Nephron (organoid): ENCODE measurements at regions not wholly inside any gene's neighbourhood (a gene's known extent, or its start where the extent isn't known, plus 50 kb on each side); places are given as distances from the start of the nearest gene placed in this dataset.

Experiments
- H3K27ac Mint-ChIP-seq, 3 experiments: 2 replicates each; pipeline ENCODE4 v1.8.0; 2020; ENCODE audit warnings: mixed read lengths in 3 of 3, mild to moderate bottlenecking in 2 of 3, moderate library complexity in 1 of 3
- H3K27me3 Mint-ChIP-seq: 2 replicates; pipeline ENCODE4 v1.8.0; 2021; ENCODE audit warnings: low read depth, mild to moderate bottlenecking, moderate library complexity, mixed read lengths
- H3K36me3 Mint-ChIP-seq: 2 replicates; pipeline ENCODE4 v1.8.0; 2020; ENCODE audit warnings: low read depth, mixed read lengths
- H3K4me1 Mint-ChIP-seq: 2 replicates; pipeline ENCODE4 v1.8.0; 2020; ENCODE audit warnings: mixed read lengths
- H3K4me3 Mint-ChIP-seq, 3 experiments: 2 replicates each; pipeline ENCODE4 v1.8.0; 2020; ENCODE audit warnings: mild to moderate bottlenecking in 3 of 3, mixed read lengths in 3 of 3, moderate library complexity in 2 of 3
- H3K9me3 Mint-ChIP-seq: 2 replicates; pipeline ENCODE4 v1.8.0; 2020; ENCODE audit warnings: mixed read lengths
- TF ChIP-seq, protein P1 (sequence below), 3 experiments: fragments of 200-600 bp; sonication (generic); IDR thresholded peaks; one replicate each; pipeline ENCODE4 v1.5.0; 2021; ENCODE audit warnings: antibody characterized with exemption in 3 of 3; ENCODE audit not compliant: unreplicated experiment in 3 of 3

GRCh38 chr1:96361961-96362360 is 359.6 kb upstream of the PTBP2 start:
- peaks cover 37% of the 10 kb centered on the region for H3K4me1 Mint-ChIP-seq
- H3K27ac Mint-ChIP-seq: peak overlapping the region in 2 of 3 experiments; percentile 1 to 19
- H3K9me3 Mint-ChIP-seq: no peaks in the 10 kb centered on the region
- H3K27me3 Mint-ChIP-seq: no peaks in the 10 kb centered on the region
- no peak overlapping the region for H3K4me3 Mint-ChIP-seq
- no peaks in the 10 kb centered on the region for H3K36me3 Mint-ChIP-seq
- TF ChIP-seq, protein P1, sequence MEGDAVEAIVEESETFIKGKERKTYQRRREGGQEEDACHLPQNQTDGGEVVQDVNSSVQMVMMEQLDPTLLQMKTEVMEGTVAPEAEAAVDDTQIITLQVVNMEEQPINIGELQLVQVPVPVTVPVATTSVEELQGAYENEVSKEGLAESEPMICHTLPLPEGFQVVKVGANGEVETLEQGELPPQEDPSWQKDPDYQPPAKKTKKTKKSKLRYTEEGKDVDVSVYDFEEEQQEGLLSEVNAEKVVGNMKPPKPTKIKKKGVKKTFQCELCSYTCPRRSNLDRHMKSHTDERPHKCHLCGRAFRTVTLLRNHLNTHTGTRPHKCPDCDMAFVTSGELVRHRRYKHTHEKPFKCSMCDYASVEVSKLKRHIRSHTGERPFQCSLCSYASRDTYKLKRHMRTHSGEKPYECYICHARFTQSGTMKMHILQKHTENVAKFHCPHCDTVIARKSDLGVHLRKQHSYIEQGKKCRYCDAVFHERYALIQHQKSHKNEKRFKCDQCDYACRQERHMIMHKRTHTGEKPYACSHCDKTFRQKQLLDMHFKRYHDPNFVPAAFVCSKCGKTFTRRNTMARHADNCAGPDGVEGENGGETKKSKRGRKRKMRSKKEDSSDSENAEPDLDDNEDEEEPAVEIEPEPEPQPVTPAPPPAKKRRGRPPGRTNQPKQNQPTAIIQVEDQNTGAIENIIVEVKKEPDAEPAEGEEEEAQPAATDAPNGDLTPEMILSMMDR (IDR thresholded peaks at IDR 0.05; ENCODE audit: unreplicated experiment in 3 of 3): no peak

GRCh38 chr1:96362623-96363022 is 359.0 kb upstream of the PTBP2 start:
- H3K9me3 Mint-ChIP-seq: no peaks in the 10 kb centered on the region
- peak overlapping the region in 2 of 3 experiments; percentile 13 to 82 for H3K27ac Mint-ChIP-seq
- H3K4me3 Mint-ChIP-seq: no peak overlapping the region
- no peaks in the 10 kb centered on the region for H3K27me3 Mint-ChIP-seq
- TF ChIP-seq, protein P1 (IDR thresholded peaks at IDR 0.05; ENCODE audit: unreplicated experiment in 3 of 3): no peak
- peaks cover 37% of the 10 kb centered on the region for H3K4me1 Mint-ChIP-seq
- no peaks in the 10 kb centered on the region for H3K36me3 Mint-ChIP-seq

- H3K9me3 Mint-ChIP-seq: no peaks in the 10 kb centered on the region
- no peaks in the 10 kb centered on the region for H3K36me3 Mint-ChIP-seq
- H3K27ac Mint-ChIP-seq: peak overlapping the region in 2 of 3 experiments; percentile 17 to 30
- no peak overlapping the region for H3K4me3 Mint-ChIP-seq
- TF ChIP-seq, protein P1 (IDR thresholded peaks at IDR 0.05; ENCODE audit: unreplicated experiment in 3 of 3): no peak
- H3K4me1 Mint-ChIP-seq: peaks cover 37% of the 10 kb centered on the region
- H3K27me3 Mint-ChIP-seq: no peaks in the 10 kb centered on the region
These were observed 357.8 kb upstream of the PTBP2 start for GRCh38 chr1:96363826-96364225.

- no peak overlapping the region for H3K4me3 Mint-ChIP-seq
- TF ChIP-seq, protein P1 (IDR thresholded peaks at IDR 0.05; ENCODE audit: unreplicated experiment in 3 of 3): no peak
- no peaks in the 10 kb centered on the region for H3K27me3 Mint-ChIP-seq
- H3K27ac Mint-ChIP-seq: peak overlapping the region; percentile 45 to 91 (median 85)
- peaks cover 37% of the 10 kb centered on the region for H3K4me1 Mint-ChIP-seq
- no peaks in the 10 kb centered on the region for H3K36me3 Mint-ChIP-seq
- H3K9me3 Mint-ChIP-seq: no peaks in the 10 kb centered on the region
These were observed 357.0 kb upstream of the PTBP2 start for GRCh38 chr1:96364576-96364975.

DNA sequence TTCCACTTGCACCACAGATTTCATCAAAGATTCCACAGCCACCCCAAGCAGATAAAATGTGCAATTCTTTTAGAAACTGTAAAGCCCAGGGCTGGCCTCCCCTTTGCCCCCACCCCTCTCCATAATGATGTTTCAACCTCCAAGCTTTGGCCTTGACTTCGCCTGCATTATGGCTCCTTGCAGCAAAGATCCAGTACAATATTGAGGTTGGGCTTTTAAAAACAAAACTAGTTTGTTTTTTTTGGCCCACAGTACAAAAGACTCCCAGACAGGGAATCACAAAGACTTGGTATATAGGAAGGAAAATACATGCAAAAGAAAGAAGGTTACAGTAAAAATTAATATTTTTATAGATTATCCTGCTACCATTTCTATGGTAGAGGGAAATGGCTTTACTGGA is 356.5 kb upstream of the PTBP2 start:
- TF ChIP-seq, protein P1 (IDR thresholded peaks at IDR 0.05; ENCODE audit: unreplicated experiment in 3 of 3): no peak
- Mint-ChIP-seq H3K9me3 (no peaks in the 10 kb centered on the region), H3K4me1 (peaks cover 37% of the 10 kb centered on the region), H3K27ac (peak overlapping the region; percentile 45 to 91 (median 85)), H3K4me3 (no peak overlapping the region), H3K27me3 (no peaks in the 10 kb centered on the region), H3K36me3 (no peaks in the 10 kb centered on the region)

- H3K4me3 Mint-ChIP-seq: no peak overlapping the region
- peaks cover 37% of the 10 kb centered on the region for H3K4me1 Mint-ChIP-seq
- TF ChIP-seq, protein P1 (IDR thresholded peaks at IDR 0.05; ENCODE audit: unreplicated experiment in 3 of 3): no peak
- H3K27me3 Mint-ChIP-seq: no peaks in the 10 kb centered on the region
- H3K27ac Mint-ChIP-seq: peak overlapping the region; percentile 36 to 91 (median 85)
- H3K36me3 Mint-ChIP-seq: no peaks in the 10 kb centered on the region
- H3K9me3 Mint-ChIP-seq: no peaks in the 10 kb centered on the region
These were observed 355.8 kb upstream of the PTBP2 start for GRCh38 chr1:96365596-96366390.
